Fibroblast of lung (primary cell): ENCODE measurements at regions not wholly inside any gene's neighbourhood (a gene's known extent, or its start where the extent isn't known, plus 50 kb on each side); places are given as distances from the start of the nearest gene placed in this dataset.

Experiments used
- DNase-seq, 2 donors: peaks; one replicate each; pipeline versions ENCODE4 v3.0.0 to v3.0.0-alpha.2; 2010; ENCODE audit warnings: low read depth in 2 of 2
- H2AFZ ChIP-seq: 2 replicates; pipeline ENCODE4 v1.5.1; 2012; ENCODE audit warnings: low read length, control low read depth, inconsistent platforms
- H3K27ac ChIP-seq: 2 replicates; pipeline ENCODE4 v1.5.1; 2011; ENCODE audit warnings: low read length, control low read depth; ENCODE audit not compliant: insufficient read depth
- H3K27me3 ChIP-seq: 2 replicates; pipeline ENCODE4 v1.5.1; 2011; ENCODE audit warnings: mild to moderate bottlenecking, low read length; ENCODE audit not compliant: control insufficient read depth, insufficient read depth
- H3K36me3 ChIP-seq: 2 replicates; pipeline ENCODE4 v1.5.1; 2011; ENCODE audit warnings: low read length; ENCODE audit not compliant: control insufficient read depth, insufficient read depth
- H3K4me1 ChIP-seq: 2 replicates; pipeline ENCODE4 v1.5.1; 2011; ENCODE audit warnings: low read length; ENCODE audit not compliant: control insufficient read depth, insufficient read depth; ENCODE audit errors: extremely low read depth
- H3K4me2 ChIP-seq: 2 replicates; pipeline ENCODE4 v1.5.1; 2011; ENCODE audit warnings: low read length, control low read depth; ENCODE audit not compliant: insufficient read depth; ENCODE audit errors: extremely low read depth
- H3K4me3 ChIP-seq, 4 experiments: fragments of 200-600 bp in 1 of 4; sonication (generic) in 1 of 4; replicated peaks in 1 of 4; 2 replicates each; pipeline ENCODE4 v1.5.1; 2011 to 2016; ENCODE audit warnings: low read length in 4 of 4, low read depth in 3 of 4, mild to moderate bottlenecking in 3 of 4, control low read depth in 2 of 4, inconsistent platforms in 1 of 4, mixed read lengths in 1 of 4; ENCODE audit not compliant: insufficient read depth in 1 of 4; ENCODE audit errors: control extremely low read depth in 1 of 4
- H3K79me2 ChIP-seq: 2 replicates; pipeline ENCODE4 v1.5.1; 2012; ENCODE audit warnings: mild to moderate bottlenecking, low read length, inconsistent platforms; ENCODE audit not compliant: control insufficient read depth, insufficient read depth
- H3K9ac ChIP-seq: 2 replicates; pipeline ENCODE4 v1.5.1; 2011; ENCODE audit warnings: mild to moderate bottlenecking, low read length, control low read depth; ENCODE audit not compliant: insufficient read depth
- H3K9me3 ChIP-seq: 2 replicates; pipeline ENCODE4 v1.5.1; 2012; ENCODE audit warnings: low read depth, low read length; ENCODE audit not compliant: control insufficient read depth, insufficient read depth
- H4K20me1 ChIP-seq: 2 replicates; pipeline ENCODE4 v1.5.1; 2011; ENCODE audit warnings: low read length; ENCODE audit not compliant: control insufficient read depth, insufficient read depth; ENCODE audit errors: extremely low read depth
- CTCF ChIP-seq, 2 donors: IDR thresholded peaks in 1 of 2; conservative IDR thresholded peaks in 1 of 2; 1 replicate in 1 of 2; 2 replicates in 1 of 2; pipeline ENCODE4 v1.5.1; 2011 to 2012; ENCODE audit warnings: low read length in 2 of 2, control low read depth in 1 of 2, inconsistent platforms in 1 of 2, low read depth in 1 of 2, mild to moderate bottlenecking in 1 of 2
- EZH2 ChIP-seq: IDR thresholded peaks from 2 replicates; pipeline ENCODE4 v1.5.1; 2012; ENCODE audit warnings: low read length, control low read depth, mild to moderate bottlenecking; ENCODE audit errors: missing control alignments

- H4K20me1 ChIP-seq, result no peaks in the 10 kb centered on the region
- no peaks in the 10 kb centered on the region for H3K36me3 ChIP-seq
- H3K27ac ChIP-seq, result no peak overlapping the region
- peaks cover 3% of the 10 kb centered on the region for H3K4me1 ChIP-seq
- H3K9me3 ChIP-seq, result no peaks in the 10 kb centered on the region
- H3K4me3 ChIP-seq, result no peak overlapping the region
- TF ChIP-seq CTCF (conservative IDR thresholded peaks at IDR 0.05 in 1 of 2, IDR thresholded peaks at IDR 0.05 in 1 of 2; ENCODE audit: low read depth in 1 of 2, low read length in 2 of 2), result no peak
- DNase-seq, result no peak
- H2AFZ ChIP-seq, result no peak overlapping the region
- no peaks in the 10 kb centered on the region for H3K27me3 ChIP-seq
- H3K79me2 ChIP-seq, result no peaks in the 10 kb centered on the region
- no peak overlapping the region for H3K4me2 ChIP-seq
- H3K9ac ChIP-seq, result no peak overlapping the region
Observed at GRCh38 chrX:13142891-13143290, 98.5 kb upstream of the FAM9C start.

GRCh38 chrX:13140007-13140406 is 95.6 kb upstream of the FAM9C start:
- H3K36me3 ChIP-seq, result no peaks in the 10 kb centered on the region
- no peaks in the 10 kb centered on the region for H3K9me3 ChIP-seq
- no peak overlapping the region for H3K4me3 ChIP-seq
- H3K27ac ChIP-seq, result no peak overlapping the region
- H2AFZ ChIP-seq, result no peak overlapping the region
- H4K20me1 ChIP-seq, result no peaks in the 10 kb centered on the region
- no peaks in the 10 kb centered on the region for H3K4me1 ChIP-seq
- H3K79me2 ChIP-seq, result no peaks in the 10 kb centered on the region
- no peak overlapping the region for H3K4me2 ChIP-seq
- no peaks in the 10 kb centered on the region for H3K27me3 ChIP-seq
- no peak for DNase-seq
- H3K9ac ChIP-seq, result no peak overlapping the region
- no peak for TF ChIP-seq EZH2
- no peak for TF ChIP-seq CTCF (conservative IDR thresholded peaks at IDR 0.05 in 1 of 2, IDR thresholded peaks at IDR 0.05 in 1 of 2; ENCODE audit: low read depth in 1 of 2, low read length in 2 of 2)

- Histone ChIP-seq H3K9ac (no peak overlapping the region), H3K27ac (no peak overlapping the region), H3K4me3 (no peak overlapping the region), H3K4me1 (no peaks in the 10 kb centered on the region), H3K36me3 (no peaks in the 10 kb centered on the region), H4K20me1 (no peaks in the 10 kb centered on the region), H3K9me3 (no peaks in the 10 kb centered on the region), H3K27me3 (no peaks in the 10 kb centered on the region), H2AFZ (no peak overlapping the region), H3K79me2 (no peaks in the 10 kb centered on the region), H3K4me2 (no peak overlapping the region)
- no peak for DNase-seq
- TF ChIP-seq EZH2 (no peak), CTCF (conservative IDR thresholded peaks at IDR 0.05 in 1 of 2, IDR thresholded peaks at IDR 0.05 in 1 of 2; ENCODE audit: low read depth in 1 of 2, low read length in 2 of 2) (no peak)
Observed at GRCh38 chrX:13131396-13132137, 87.1 kb upstream of the FAM9C start.
